Left renal pelvis (tissue), 4 donors: ENCODE measurements at regions not wholly inside any gene's neighbourhood (a gene's known extent, or its start where the extent isn't known, plus 50 kb on each side); places are given as distances from the start of the nearest gene placed in this dataset.
"Not testable (repeated sequence)": the region's sequence is repeated elsewhere in the genome, so short reads cannot be mapped to it uniquely, and the experiment has no call there.

Experiments
- DNase-seq, 4 donors: peaks; one replicate each; pipeline ENCODE4 v3.0.0-alpha.2; 2013; ENCODE audit warnings: low read depth in 4 of 4, low spot score in 3 of 4

GRCh38 chr7:50251765-50252164, 52.8 kb upstream of the IKZF1 start:
- no peak for DNase-seq

- DNase-seq = no peak
Measured at GRCh38 chr7:50246551-50246950, 58.0 kb upstream of the IKZF1 start.

GRCh38 chr7:50242111-50242510, 62.4 kb upstream of the IKZF1 start:
- DNase-seq = not testable (repeated sequence)

- DNase-seq = not testable (repeated sequence)
Measured at GRCh38 chr7:50240699-50241098, 63.8 kb upstream of the IKZF1 start.

GRCh38 chr7:50229964-50230363, 74.6 kb upstream of the IKZF1 start:
- no peak for DNase-seq

GRCh38 chr7:50228148-50228547, 76.4 kb upstream of the IKZF1 start:
- DNase-seq = no peak

- no peak for DNase-seq
Measured at GRCh38 chr7:50227726-50228125, 76.8 kb upstream of the IKZF1 start.

GRCh38 chr7:50226669-50227068, 77.8 kb upstream of the IKZF1 start:
- no peak for DNase-seq

GRCh38 chr7:50226145-50226544, 78.4 kb upstream of the IKZF1 start:
- DNase-seq = no peak

- DNase-seq = no peak
Measured at GRCh38 chr7:50221433-50221832, 83.1 kb upstream of the IKZF1 start.

GRCh38 chr7:50221028-50221427, 83.5 kb upstream of the IKZF1 start:
- DNase-seq = no peak

- DNase-seq = no peak
Measured at GRCh38 chr7:50220273-50220672, 84.2 kb upstream of the IKZF1 start.

GRCh38 chr7:50217821-50218281, 86.7 kb upstream of the IKZF1 start:
- DNase-seq = no peak

GRCh38 chr7:50217401-50217800, 87.1 kb upstream of the IKZF1 start:
- no peak for DNase-seq

- no peak for DNase-seq
Measured at GRCh38 chr7:50216626-50217025, 87.9 kb upstream of the IKZF1 start.

- DNase-seq = no peak
Measured at GRCh38 chr7:50214771-50215170, 89.7 kb upstream of the IKZF1 start.

GRCh38 chr7:50214126-50214670, 90.3 kb upstream of the IKZF1 start:
- DNase-seq = no peak

GRCh38 chr7:50213622-50214017, 90.9 kb upstream of the IKZF1 start:
- DNase-seq = no peak

GRCh38 chr7:50212666-50213621, 91.6 kb upstream of the IKZF1 start:
- DNase-seq = no peak

GRCh38 chr7:50212016-50212325, 92.5 kb upstream of the IKZF1 start:
- no peak for DNase-seq

GRCh38 chr7:50211130-50212015, 93.1 kb upstream of the IKZF1 start:
- no peak for DNase-seq
